ENCODE measurements at regions not wholly inside any gene's neighbourhood (a gene's known extent, or its start where the extent isn't known, plus 50 kb on each side); places are given as distances from the start of the nearest gene placed in this dataset.

GRCh38 chr6:8888468-8888867 is 453.1 kb upstream of the SLC35B3 start:
- TF ChIP-seq MAX (IDR thresholded peaks at IDR 0.05) (no peak), FOXM1 (IDR thresholded peaks at IDR 0.05; ENCODE audit: borderline replicate concordance, low read depth) (no peak)

Measured in Ishikawa (cell line).